WTC11 (cell line): ENCODE measurements at regions not wholly inside any gene's neighbourhood (a gene's known extent, or its start where the extent isn't known, plus 50 kb on each side); places are given as distances from the start of the nearest gene placed in this dataset.

Source experiments
- ATAC-seq: fragments of 200-7000 bp; cut with Tn5 transposase; 2 replicates; pipeline ENCODE4 v1.10.0; 2021; ENCODE audit warnings: mild to moderate bottlenecking, moderate library complexity
- CTCF ChIA-PET: fragments of 300-600 bp; sonication (Branson Sonifier 250); formaldehyde crosslinking; loops from one replicate; lab custom pipeline; 2021; ENCODE audit warnings: antibody characterized with exemption; lab: Charles Lee
- POLR2A ChIA-PET: fragments of 350-600 bp; sonication (Branson Sonifier 250); formaldehyde crosslinking; loops from one replicate; lab custom pipeline; 2021; ENCODE audit warnings: antibody characterized with exemption; lab: Charles Lee
- DNase-seq: peaks from one replicate; pipeline ENCODE4 v3.0.0; 2021; ENCODE audit warnings: low spot score
- H3K27ac Mint-ChIP-seq: 2 replicates; pipeline ENCODE4 v1.8.0; 2021; ENCODE audit warnings: mixed read lengths
- H3K27me3 Mint-ChIP-seq: 2 replicates; pipeline ENCODE4 v1.8.0; 2021; ENCODE audit warnings: low read depth, mild to moderate bottlenecking, moderate library complexity, mixed read lengths
- H3K36me3 Mint-ChIP-seq: 2 replicates; pipeline ENCODE4 v1.8.0; 2021; ENCODE audit warnings: mixed read lengths
- H3K4me1 Mint-ChIP-seq: 2 replicates; pipeline ENCODE4 v1.8.0; 2022; ENCODE audit warnings: mixed read lengths
- H3K4me3 Mint-ChIP-seq: 2 replicates; pipeline ENCODE4 v1.8.0; 2021; ENCODE audit warnings: mild to moderate bottlenecking, moderate library complexity, mixed read lengths
- H3K9me3 Mint-ChIP-seq: 2 replicates; pipeline ENCODE4 v1.8.0; 2021; ENCODE audit warnings: mixed read lengths
- ATF2 ChIP-seq: sonication (generic); formaldehyde crosslinking; IDR thresholded peaks from 2 replicates; pipeline ENCODE4 v1.8.1; 2022; ENCODE audit warnings: low read depth, missing genetic modification reagents, borderline replicate concordance
- ATF3 ChIP-seq: sonication (generic); formaldehyde crosslinking; conservative IDR thresholded peaks from 2 replicates; pipeline ENCODE4 v1.8.1; 2022; ENCODE audit warnings: mild to moderate bottlenecking, missing genetic modification reagents
- CBFB ChIP-seq: sonication (generic); formaldehyde crosslinking; IDR thresholded peaks from 2 replicates; pipeline ENCODE4 v1.8.1; 2022; ENCODE audit warnings: mild to moderate bottlenecking, low read depth, missing genetic modification reagents
- CREB1 ChIP-seq: sonication (generic); formaldehyde crosslinking; IDR thresholded peaks from 2 replicates; pipeline ENCODE4 v1.8.0; 2023; ENCODE audit warnings: mild to moderate bottlenecking, missing genetic modification reagents
- E2F4 ChIP-seq: sonication (generic); formaldehyde crosslinking; IDR thresholded peaks from 2 replicates; pipeline ENCODE4 v1.8.1; 2022; ENCODE audit warnings: low read depth, mild to moderate bottlenecking, moderate library complexity, missing genetic modification reagents, borderline replicate concordance
- FOXJ3 ChIP-seq: sonication (generic); formaldehyde crosslinking; IDR thresholded peaks from 2 replicates; pipeline ENCODE4 v1.9.0; 2021; ENCODE audit warnings: missing genetic modification reagents, mild to moderate bottlenecking, borderline replicate concordance
- GRHL2 ChIP-seq: fragments of 250-450 bp; sonication (Bioruptor Pico); IDR thresholded peaks from 2 replicates; pipeline ENCODE4 v1.8.0; 2022; ENCODE audit warnings: mild to moderate bottlenecking, moderate library complexity; ENCODE audit not compliant: insufficient replicate concordance, severe bottlenecking
- HMGXB4 ChIP-seq: sonication (generic); formaldehyde crosslinking; IDR thresholded peaks from 2 replicates; pipeline ENCODE4 v1.8.1; 2023; ENCODE audit warnings: mild to moderate bottlenecking, moderate library complexity, missing genetic modification reagents
- MYBL2 ChIP-seq: sonication (generic); formaldehyde crosslinking; IDR thresholded peaks from 2 replicates; pipeline ENCODE4 v1.8.1; 2023; ENCODE audit warnings: mild to moderate bottlenecking, moderate library complexity, missing genetic modification reagents
- NFATC4 ChIP-seq: fragments of 250-450 bp; sonication (Bioruptor Pico); IDR thresholded peaks from 2 replicates; pipeline ENCODE4 v1.9.0; 2021; ENCODE audit warnings: mild to moderate bottlenecking
- SOX15 ChIP-seq: fragments of 250-450 bp; sonication (Bioruptor Pico); IDR thresholded peaks from 2 replicates; pipeline ENCODE4 v1.9.0; 2021; ENCODE audit warnings: mild to moderate bottlenecking
- ZNF138 ChIP-seq: sonication (generic); formaldehyde crosslinking; conservative IDR thresholded peaks from 2 replicates; pipeline ENCODE4 v1.8.1; 2022; ENCODE audit warnings: mild to moderate bottlenecking, moderate library complexity, missing genetic modification reagents
- ZNF219 ChIP-seq: sonication (generic); formaldehyde crosslinking; IDR thresholded peaks from 2 replicates; pipeline ENCODE4 v1.8.0; 2023; ENCODE audit warnings: missing genetic modification reagents, mild to moderate bottlenecking, borderline replicate concordance
- ZNF281 ChIP-seq: sonication (generic); formaldehyde crosslinking; IDR thresholded peaks from 2 replicates; pipeline ENCODE4 v1.8.0; 2023; ENCODE audit warnings: mild to moderate bottlenecking, missing genetic modification reagents
- ZSCAN18 ChIP-seq: fragments of 250-450 bp; sonication (Bioruptor Pico); IDR thresholded peaks from 2 replicates; pipeline ENCODE4 v2.1.2; 2022; ENCODE audit warnings: mild to moderate bottlenecking, moderate library complexity
- TF ChIP-seq, protein P1 (sequence below): sonication (generic); formaldehyde crosslinking; IDR thresholded peaks from 2 replicates; pipeline ENCODE4 v1.8.1; 2023; ENCODE audit warnings: mild to moderate bottlenecking, missing genetic modification reagents, moderate library complexity
- TF ChIP-seq, protein P2 (sequence below): fragments of 250-450 bp; sonication (Bioruptor Pico); IDR thresholded peaks from 2 replicates; pipeline ENCODE4 v1.9.0; 2021; ENCODE audit warnings: moderate library complexity, mild to moderate bottlenecking, inconsistent platforms, borderline replicate concordance
- TF ChIP-seq, protein P3 (sequence below): sonication (generic); formaldehyde crosslinking; IDR thresholded peaks from 2 replicates; pipeline ENCODE4 v1.8.1; 2023; ENCODE audit warnings: mild to moderate bottlenecking, missing genetic modification reagents, moderate library complexity
- TF ChIP-seq, protein P4 (sequence below): fragments of 200-600 bp; IDR thresholded peaks from 2 replicates; pipeline ENCODE4 v1.8.0; 2022; ENCODE audit warnings: antibody characterized with exemption
- TF ChIP-seq, protein P5 (sequence below): sonication (generic); formaldehyde crosslinking; IDR thresholded peaks from 2 replicates; pipeline ENCODE4 v1.8.0; 2022; ENCODE audit warnings: mild to moderate bottlenecking, missing genetic modification reagents

DNA sequence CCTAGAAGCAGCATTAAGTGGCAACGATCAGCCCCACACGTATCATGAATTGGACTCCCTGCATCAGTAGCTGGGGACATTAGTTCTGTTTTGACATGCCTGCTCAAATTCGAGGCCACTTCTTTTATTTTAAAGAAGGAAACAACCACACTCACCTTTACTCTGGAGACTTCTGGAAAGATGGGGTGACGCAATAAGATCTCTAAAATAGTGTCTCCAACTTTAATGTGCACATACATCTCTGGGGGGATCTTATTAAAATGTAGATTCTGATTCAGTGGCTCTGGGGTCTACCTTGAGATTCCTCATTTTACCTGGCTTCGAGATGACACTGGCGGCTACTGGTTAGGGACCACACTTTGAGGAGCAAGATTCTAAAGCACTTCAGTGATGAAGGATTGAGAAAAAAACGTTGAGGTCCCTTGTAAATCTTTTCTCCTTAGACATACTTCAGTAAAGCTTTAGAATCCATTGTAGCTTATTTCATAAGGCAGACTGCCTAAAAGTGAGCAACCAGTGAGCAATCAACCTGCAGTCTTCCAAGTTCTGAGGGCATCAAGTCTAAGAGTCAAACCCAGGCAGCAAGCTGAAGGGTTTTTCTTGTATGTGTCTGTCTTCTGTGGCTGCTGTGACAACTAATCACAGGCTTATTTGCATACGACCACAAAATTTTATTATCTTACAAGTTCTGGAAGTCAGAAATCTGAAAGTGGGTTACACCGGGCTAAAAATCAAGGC lies 718.6 kb upstream of the TBX3 start (continued):
- TF ChIP-seq ATF2 (CRISPR knock-in tag) (no peak), ATF3 (CRISPR knock-in tag) (no peak), HMGXB4 (CRISPR knock-in tag) (no peak), GRHL2 (CRISPR knock-in tag) (no peak), FOXJ3 (no peak), CBFB (CRISPR knock-in tag) (no peak), CREB1 (no peak)
- TF ChIP-seq, protein P1, sequence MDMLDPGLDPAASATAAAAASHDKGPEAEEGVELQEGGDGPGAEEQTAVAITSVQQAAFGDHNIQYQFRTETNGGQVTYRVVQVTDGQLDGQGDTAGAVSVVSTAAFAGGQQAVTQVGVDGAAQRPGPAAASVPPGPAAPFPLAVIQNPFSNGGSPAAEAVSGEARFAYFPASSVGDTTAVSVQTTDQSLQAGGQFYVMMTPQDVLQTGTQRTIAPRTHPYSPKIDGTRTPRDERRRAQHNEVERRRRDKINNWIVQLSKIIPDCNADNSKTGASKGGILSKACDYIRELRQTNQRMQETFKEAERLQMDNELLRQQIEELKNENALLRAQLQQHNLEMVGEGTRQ (CRISPR knock-in tag), result no peak

- H3K27me3 Mint-ChIP-seq, result peaks cover under 1% of the 10 kb centered on the region
- CTCF ChIA-PET, result no interaction called here
- H3K9me3 Mint-ChIP-seq, result peaks cover 14% of the 10 kb centered on the region
- POLR2A ChIA-PET, result no interaction called here
- no peak for DNase-seq
- peaks cover 14% of the 10 kb centered on the region for H3K4me1 Mint-ChIP-seq
- no peak for ATAC-seq
- no peak overlapping the region for H3K4me3 Mint-ChIP-seq
- peaks cover 8% of the 10 kb centered on the region for H3K36me3 Mint-ChIP-seq
- H3K27ac Mint-ChIP-seq, result no peak overlapping the region
- no peak for TF ChIP-seq ZNF138
- TF ChIP-seq, protein P2, sequence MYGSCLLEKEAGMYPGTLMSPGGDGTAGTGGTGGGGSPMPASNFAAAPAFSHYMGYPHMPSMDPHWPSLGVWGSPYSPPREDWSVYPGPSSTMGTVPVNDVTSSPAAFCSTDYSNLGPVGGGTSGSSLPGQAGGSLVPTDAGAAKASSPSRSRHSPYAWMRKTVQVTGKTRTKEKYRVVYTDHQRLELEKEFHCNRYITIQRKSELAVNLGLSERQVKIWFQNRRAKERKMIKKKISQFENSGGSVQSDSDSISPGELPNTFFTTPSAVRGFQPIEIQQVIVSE, result no peak
- no peak for TF ChIP-seq MYBL2 (CRISPR knock-in tag)
- no peak for TF ChIP-seq ZSCAN18 (CRISPR knock-in tag)
- TF ChIP-seq, protein P3, sequence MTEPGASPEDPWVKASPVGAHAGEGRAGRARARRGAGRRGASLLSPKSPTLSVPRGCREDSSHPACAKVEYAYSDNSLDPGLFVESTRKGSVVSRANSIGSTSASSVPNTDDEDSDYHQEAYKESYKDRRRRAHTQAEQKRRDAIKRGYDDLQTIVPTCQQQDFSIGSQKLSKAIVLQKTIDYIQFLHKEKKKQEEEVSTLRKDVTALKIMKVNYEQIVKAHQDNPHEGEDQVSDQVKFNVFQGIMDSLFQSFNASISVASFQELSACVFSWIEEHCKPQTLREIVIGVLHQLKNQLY, result no peak
- no peak for TF ChIP-seq E2F4
- no peak for TF ChIP-seq SOX15 (CRISPR knock-in tag)
- TF ChIP-seq, protein P4, sequence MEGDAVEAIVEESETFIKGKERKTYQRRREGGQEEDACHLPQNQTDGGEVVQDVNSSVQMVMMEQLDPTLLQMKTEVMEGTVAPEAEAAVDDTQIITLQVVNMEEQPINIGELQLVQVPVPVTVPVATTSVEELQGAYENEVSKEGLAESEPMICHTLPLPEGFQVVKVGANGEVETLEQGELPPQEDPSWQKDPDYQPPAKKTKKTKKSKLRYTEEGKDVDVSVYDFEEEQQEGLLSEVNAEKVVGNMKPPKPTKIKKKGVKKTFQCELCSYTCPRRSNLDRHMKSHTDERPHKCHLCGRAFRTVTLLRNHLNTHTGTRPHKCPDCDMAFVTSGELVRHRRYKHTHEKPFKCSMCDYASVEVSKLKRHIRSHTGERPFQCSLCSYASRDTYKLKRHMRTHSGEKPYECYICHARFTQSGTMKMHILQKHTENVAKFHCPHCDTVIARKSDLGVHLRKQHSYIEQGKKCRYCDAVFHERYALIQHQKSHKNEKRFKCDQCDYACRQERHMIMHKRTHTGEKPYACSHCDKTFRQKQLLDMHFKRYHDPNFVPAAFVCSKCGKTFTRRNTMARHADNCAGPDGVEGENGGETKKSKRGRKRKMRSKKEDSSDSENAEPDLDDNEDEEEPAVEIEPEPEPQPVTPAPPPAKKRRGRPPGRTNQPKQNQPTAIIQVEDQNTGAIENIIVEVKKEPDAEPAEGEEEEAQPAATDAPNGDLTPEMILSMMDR, result no peak
- TF ChIP-seq NFATC4, result no peak
- TF ChIP-seq ZNF219 (CRISPR knock-in tag), result no peak
- TF ChIP-seq, protein P1 (CRISPR knock-in tag), result no peak
- TF ChIP-seq, protein P5, sequence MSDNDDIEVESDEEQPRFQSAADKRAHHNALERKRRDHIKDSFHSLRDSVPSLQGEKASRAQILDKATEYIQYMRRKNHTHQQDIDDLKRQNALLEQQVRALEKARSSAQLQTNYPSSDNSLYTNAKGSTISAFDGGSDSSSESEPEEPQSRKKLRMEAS, result no peak
- no peak for TF ChIP-seq ZNF281 (CRISPR knock-in tag)
Measured at GRCh38 chr12:115401761-115402160, 717.8 kb upstream of the TBX3 start.
